ENCODE measurements at regions not wholly inside any gene's neighbourhood (a gene's known extent, or its start where the extent isn't known, plus 50 kb on each side); places are given as distances from the start of the nearest gene placed in this dataset.
A peak's percentile ranks its signal among the peaks of the same experiment; 100 is the strongest.

DNA sequence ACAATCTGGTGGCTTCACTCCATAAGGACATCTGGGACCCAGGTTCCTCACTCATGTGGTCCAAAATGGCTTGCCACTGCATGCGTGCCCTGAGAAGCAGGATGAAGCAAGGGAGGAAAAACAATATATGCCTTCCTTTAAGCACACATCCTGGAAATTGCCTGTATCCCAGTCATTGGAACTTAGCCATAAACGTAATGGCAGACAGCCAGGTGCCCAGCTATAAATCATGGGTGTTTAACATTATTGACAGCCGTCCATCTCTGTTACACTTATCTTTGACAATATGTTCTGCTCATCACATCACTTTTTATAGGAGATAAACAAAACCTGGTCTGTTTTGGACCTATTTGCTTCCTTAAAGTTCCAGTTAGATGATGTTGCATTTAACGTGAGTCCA is 181.0 kb downstream of the AASDH start:
- DNase-seq (ENCODE audit: low read depth in 2 of 2) = peak in 1 of 2 donors; percentile 12

DNA sequence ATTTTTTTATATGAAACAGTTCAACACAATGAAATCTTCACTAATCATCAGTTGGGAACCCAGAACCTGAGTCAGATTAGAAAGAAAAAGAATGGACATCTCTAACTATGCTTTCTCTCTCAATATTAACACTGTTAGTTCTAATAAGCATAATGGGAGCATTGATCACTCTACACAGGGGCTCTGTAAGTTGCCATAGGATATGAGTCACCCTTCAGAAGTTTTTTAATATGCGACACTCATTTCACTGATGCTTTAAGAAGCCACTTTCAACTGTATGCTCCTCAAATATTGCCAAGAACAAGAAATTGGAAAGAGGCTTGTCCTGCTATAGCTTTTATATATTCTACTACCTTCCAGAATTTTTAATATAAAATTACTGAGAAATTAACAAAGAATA is 187.0 kb downstream of the AASDH start:
- DNase-seq (ENCODE audit: low read depth in 2 of 2) = peak in 1 of 2 donors; percentile 21

DNA sequence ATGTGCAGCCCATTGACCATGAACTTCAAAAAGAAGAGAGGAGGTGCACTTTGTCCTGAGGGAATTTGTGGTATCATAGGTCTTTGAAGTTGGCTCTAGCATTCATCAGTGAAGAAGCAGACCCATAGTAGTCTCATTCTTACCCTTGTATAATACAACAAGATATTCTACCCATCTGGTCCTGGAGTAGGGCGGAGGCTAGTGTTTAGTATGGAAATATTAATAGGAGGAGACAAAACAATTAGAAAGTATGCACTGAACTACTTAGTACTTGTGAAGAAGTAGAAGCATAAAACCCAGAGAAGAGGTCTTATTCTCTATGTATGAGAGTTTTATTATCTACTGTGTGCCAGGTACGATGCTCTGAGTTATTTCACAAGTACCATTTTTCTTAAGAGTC is 189.0 kb downstream of the AASDH start:
- no peak for DNase-seq (ENCODE audit: low read depth in 2 of 2)

DNA sequence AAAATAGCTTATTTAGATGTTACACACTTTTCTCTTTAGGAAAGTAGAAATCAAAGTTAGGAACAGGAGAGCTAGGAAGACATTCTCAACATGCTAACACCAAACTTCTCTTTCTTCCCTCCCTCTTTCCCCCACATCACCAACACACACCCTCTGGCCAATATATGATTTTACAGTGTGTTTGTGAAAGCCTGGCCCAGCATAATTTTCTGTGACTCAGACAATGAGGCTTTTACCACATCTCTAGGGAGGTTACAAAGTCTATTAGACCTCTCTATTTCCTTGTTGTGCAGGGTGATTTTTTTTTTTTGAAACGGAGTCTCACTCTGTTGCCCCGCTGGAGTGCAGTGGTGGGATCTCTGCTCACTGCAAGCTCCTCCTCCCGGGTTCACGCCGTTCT is 189.9 kb downstream of the AASDH start:
- no peak for DNase-seq (ENCODE audit: low read depth in 2 of 2)

DNA sequence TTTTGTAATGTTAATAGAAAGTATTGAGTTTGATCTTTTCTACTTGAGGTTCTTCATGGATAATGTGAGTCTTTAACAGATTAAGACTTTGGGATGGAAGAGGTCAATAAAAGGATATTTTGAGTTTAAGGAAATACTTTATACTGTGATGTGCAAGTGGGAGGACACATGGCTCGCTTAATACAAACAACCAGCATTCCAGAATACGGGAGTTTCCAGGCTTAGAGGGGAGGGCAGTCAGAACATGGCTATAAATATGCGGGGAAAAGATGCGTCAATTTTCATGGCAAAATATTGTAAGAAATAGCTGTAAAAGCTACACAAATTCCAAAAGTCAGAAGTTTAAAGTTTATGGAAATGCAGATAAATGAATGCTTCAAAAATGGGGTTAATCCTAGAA is 192.3 kb downstream of the AASDH start:
- DNase-seq (ENCODE audit: low read depth in 2 of 2) = no peak

DNA sequence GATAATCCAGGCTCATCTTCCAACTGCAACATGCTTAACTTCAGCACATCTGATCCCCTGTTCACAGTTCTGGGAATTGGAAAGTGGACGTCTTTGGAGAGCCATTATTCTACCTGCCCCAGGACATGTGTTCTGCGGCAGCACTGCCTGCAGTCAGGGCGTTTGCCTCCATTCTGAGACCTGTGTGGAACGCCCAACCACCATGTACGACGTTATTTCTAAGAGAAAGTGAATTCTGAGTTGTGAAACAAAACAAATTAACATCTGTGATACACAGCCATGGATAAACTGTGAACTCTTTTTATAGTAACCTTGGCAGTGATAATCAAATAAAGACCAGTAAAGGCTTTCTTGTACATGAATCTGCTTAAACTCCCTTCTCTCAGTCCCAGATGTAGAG is 195.8 kb downstream of the AASDH start:
- no peak for DNase-seq (ENCODE audit: low read depth in 2 of 2)

DNA sequence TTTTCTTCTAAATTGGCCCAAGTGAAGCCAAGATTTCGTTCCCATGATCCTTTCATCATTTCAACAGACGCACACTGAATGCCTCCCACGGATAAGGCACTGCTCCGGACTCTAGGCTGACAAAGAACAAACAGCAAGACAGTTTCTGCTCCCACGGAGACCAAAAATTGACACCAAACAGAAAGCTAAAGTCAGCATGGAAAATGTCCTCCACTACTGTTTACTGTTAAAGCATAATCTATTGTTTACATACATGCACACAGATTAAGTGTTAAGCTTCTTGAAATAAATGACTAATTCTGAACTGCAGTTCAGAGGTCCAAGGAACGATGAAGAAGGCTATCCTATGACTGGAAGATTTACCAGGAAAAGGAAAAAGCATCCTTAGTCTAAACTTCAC is 199.6 kb downstream of the AASDH start:
- DNase-seq (ENCODE audit: low read depth in 2 of 2) = no peak

DNA sequence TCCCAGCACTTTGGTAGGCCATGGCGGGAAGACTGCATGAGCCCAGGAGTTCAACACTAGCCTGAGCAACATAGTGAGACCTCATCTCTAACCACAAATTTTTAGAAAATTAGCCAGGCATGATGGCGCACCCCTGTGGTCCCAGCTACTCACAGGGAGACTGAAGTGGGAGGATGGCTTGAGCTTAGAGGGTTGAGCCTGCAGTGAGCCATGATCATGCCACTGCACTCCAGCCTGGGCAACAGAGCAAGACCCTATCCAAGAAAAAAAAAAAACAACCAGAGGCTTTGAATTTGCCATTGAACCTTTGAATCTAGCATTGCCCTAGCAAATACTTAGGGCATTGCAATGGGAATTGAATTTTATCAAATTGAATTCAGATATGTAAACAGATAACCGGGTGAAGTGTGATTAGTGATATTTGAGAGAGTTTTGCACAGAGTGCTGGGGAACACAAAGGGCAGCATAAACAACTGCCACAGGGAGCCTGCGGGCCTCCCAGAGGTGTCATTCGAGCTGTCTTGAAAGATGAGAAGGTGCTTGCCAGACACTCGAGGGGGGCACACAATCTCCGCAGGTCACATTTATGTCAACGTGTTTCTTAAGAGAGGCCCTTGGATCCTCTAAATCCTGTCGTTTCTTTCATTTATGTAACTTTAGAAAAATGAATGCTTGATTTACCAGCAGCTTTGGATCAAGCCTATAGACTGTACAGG is 200.3 kb downstream of the AASDH start:
- no peak for DNase-seq (ENCODE audit: low read depth in 2 of 2)

DNA sequence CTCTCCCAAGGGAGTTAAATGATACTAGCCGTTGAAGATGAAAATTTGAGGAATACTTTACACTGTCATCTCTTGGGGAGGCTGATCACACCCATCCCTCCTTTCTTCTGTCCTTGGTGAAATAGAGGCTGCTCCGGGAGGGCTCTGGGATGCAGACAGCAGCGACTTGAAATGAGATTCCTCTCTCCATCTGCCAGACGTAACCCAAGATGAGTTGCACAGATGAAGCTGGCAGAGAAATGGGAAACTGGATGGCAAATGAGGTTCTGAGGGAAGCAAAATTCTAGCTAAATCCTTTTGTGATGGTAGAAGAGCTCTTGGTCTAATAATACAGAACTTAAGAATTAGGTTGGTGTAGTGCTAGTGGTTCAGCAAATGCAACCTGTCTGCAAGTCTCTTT is 201.4 kb downstream of the AASDH start:
- no peak for DNase-seq (ENCODE audit: low read depth in 2 of 2)

DNA sequence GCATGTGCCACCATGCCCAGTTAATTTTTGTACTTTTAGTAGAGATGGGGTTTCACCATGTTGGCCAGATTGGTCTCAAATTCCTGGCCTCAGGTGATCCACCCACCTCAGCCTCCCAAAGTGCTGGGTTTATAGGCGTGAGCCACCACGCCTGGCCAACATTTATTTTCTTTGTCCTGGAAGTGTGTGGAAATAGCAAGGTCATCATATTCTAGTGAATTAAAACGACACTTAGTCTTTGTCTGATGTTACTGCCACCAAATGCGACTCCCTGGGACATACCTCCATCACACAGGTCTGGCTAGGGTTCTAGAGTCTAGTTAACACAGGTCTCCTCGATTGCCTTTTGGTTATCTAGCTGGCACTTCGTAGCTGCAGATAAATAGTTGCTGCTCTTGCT is 203.1 kb downstream of the AASDH start:
- DNase-seq (ENCODE audit: low read depth in 2 of 2) = no peak

DNA sequence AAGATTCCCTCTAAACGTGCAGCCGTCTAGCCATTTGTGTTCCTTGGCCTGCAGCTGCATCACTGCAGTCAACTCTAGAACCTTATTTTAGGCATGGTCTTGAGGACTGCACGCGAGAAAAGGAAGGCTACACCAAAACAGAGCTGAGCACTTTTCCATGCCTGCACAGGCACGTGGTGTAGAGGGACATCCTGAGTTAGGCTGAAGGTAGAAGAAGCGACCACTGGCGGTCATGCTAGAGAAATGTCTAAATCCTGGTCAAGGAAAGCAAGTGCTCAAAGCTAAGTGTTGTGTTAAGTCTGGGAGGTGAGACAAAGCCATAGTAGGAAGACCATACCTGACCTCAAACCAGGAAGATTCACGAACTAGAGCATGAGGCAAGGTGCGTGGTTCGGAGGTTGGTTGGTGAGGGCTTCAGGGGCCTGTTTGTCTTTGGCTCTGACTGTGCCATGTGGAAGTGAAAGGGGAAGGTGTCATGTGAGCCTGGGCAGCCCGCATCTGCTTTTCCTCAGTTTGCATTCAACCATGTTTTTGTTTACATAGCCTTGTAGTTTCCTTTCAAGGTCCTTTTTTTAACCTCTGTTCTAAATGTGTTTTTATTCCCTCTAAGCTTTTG is 203.8 kb downstream of the AASDH start:
- DNase-seq (ENCODE audit: low read depth in 2 of 2) = peak in 1 of 2 donors; percentile 17

DNA sequence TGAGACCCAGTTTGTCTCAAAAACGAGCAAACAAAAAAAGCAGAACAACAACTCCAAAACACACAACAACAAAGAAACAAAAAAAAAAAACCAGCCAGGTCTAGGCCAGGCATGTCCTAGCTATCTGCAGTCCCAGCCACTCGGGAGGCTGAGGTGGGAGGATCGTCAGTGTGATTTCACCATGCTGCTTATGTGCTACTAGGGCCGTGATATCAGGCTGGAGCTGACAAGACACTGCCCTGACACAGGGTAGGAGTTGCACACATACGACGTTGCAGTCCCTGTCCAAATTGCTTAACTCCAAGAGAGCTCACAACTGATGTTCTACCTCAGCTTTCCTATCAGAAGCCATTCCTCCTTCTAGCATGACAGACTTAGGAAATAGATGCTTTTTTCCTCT is 204.9 kb downstream of the AASDH start:
- DNase-seq (ENCODE audit: low read depth in 2 of 2) = no peak

DNA sequence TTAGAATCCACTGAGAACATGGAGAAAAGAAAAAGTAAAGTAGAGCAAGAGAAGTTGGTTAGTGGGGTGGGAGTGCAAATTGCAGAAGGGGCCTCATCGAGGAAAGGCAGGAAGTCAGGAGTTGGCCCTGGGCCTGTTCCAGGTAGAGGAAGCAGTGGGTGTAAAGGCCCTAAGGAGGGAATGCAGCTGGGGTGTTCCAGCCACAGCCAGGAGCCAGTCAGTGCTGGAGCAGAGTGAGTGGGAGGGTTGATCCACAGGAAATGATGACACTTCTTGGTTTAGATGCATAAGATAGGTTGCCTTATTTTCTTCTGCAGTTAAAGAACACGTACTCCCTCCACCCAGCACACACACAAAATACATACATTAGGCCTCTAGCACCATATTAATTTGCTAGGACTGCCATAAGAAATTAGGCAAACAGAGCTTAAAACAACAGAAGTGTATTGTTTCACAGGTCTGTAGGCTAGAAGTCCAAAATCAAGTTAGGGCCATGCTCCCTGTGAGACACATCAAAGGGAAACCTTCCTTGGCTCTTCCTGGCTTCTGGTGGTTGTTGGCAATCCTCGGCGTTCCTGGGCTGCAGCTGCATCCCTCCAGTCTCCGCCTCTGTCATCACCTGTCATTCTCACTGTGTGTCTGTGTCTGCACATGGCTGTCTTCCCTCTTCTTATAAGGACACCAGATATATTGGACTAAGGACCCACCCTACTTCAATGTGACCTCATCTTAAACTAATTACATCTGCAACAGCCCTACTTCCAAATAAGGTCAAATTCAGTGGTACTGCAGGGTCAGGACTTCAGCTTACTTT is 205.9 kb downstream of the AASDH start:
- peak in 1 of 2 donors; percentile 32 for DNase-seq (ENCODE audit: low read depth in 2 of 2)

DNA sequence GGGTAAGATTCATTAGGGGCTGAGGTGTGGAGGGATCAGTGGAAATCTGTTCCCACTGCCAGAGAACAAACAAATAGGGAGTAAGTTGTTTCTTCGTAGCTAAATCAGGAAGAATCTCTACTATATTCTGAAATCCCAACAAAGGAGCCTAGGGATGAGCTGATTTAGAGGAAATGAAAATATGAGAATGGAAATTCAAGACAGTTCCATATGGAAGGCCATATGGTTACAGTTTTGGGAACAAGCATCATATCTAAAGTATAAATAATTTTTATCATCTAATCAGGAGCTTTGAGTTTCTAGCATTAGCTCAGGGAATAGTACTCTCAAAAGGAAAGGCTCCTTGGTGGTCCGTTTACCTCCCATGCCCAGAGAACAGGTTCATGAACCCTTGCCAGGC is 218.2 kb downstream of the AASDH start:
- DNase-seq (ENCODE audit: low read depth in 2 of 2) = no peak

DNA sequence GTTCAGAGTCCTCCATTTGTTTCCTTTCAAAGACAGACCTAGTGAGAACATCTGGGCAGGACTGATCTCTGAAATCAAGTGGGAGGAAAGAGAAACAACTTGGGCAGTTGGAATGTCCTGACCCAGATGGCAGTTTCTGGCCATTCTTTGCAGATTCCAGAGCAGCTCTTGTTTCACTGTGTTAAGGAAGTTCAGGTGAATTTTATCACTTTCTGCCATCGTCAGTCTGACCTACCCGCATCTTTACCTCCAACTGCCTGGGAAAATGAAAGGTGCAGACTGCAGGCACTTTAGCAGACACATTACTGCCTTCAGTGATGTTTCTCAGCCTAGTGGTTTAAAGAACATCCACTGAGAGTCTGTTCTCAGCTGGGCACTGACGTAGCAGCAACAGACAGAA is 216.2 kb downstream of the CEP135 start:
- no peak for DNase-seq (ENCODE audit: low read depth in 2 of 2)

DNA sequence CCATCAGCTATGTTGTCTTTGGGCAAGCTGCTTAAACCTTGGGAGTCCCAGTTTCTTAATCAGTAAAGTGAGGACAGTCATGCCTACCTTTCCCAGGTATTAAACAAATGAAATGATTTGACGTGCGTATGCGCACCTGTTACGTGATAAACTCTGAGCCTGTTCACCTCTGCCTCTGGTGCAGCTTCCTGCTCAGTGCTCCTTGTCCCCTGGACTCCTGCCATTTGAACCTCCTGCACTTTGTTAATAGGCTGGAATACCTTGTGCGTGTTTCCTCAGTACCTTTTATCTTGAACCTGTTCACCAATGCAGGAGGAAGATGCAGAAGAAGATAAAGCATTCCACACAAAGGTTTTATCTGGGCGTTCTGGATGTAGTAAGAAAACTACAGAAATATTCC is 211.9 kb downstream of the CEP135 start:
- DNase-seq (ENCODE audit: low read depth in 2 of 2) = no peak

DNA sequence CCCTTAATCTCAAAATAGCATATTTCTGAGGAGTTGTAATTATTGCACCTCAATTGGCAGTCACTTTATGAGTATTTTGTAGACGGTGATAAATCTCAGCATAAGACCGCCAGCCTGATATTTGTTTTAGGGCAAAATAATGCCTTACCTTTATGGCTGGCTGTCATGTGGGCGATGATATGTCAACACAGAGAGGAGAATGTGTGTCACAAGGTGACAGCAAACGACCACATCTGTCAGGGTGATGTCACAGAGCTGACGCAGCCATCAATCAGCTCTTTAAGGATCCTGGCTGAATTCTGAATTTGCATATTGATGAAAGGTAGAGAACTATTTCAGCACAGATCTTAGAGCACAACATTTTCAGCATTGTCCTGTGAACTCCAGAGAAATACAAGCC is 209.7 kb downstream of the CEP135 start:
- no peak for DNase-seq (ENCODE audit: low read depth in 2 of 2)

DNA sequence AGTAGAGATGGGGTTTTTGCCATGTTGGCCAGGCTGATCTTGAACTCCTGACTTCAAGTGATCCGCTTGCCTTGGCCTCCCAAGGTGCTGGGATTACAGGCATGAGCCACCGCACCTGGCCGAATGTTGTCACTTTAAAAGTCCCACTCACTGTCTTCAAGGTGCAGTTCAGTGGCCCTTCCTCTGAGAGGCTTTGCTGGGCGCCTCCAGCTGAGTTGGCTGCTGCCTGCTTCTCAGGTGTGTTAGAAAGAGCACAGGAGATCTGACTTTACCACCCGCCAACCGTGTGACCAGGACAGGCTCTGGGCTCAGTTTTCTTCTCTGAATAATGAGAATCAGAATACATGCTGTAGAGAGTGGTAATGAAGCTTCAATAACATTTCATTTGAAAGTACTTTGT is 207.4 kb downstream of the CEP135 start:
- no peak for DNase-seq (ENCODE audit: low read depth in 2 of 2)

DNA sequence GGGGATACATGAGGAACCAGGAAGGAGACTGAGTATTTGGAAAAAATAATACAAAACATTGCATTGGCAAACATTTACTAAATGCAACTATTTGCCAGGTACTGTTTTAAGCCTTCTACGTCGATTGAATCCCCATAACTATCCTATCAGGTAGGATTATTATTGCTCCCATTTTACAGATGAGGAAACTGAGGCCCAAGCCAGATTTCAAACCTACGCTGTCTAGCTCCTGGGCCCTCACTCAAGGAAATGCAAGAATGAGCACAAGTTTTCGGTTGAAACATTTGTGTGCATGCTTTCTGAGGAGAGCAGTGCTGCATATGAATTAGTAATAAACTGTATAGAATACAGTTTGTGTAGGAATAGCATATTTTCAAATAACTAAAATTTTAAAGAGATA is 206.7 kb downstream of the CEP135 start:
- no peak for DNase-seq (ENCODE audit: low read depth in 2 of 2)

DNA sequence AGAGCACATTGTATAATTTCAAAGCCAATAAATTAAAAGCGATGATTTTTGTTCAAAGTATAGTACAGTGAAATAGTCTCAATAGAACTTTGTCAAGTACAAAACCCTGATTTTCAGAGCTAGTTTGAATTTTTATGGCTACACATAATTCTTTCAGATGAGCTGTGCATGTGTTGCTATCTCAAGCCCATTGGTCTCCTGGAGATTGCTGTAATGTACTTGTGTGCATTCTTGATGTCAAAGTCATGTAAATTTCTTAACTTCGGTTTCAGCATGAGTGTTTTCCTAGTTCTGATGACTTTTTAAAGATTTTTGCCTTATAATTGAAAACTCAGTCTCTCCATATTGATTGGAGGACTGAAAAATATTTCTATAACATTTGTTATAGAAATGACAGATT is 200.8 kb downstream of the CEP135 start:
- no peak for DNase-seq (ENCODE audit: low read depth in 2 of 2)

DNA sequence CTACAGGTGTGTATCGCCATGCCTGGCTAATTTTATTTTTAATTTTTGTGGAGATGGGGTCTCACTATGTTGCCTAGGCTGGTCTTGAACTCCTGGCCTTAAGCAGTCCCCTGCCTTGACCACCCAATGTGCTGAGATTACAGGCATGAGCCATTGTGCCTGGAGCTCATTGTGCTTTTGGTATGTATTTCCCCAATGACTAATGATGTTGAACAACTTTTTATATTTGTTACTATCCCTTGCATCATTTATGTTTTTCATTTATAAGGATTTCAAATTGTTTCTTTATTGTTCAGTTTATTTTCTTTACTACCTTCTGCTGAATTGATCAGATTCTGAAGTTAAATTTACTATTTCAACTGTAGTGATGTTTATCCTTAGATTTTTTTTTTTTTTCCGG is 199.7 kb downstream of the CEP135 start:
- DNase-seq (ENCODE audit: low read depth in 2 of 2) = no peak

DNA sequence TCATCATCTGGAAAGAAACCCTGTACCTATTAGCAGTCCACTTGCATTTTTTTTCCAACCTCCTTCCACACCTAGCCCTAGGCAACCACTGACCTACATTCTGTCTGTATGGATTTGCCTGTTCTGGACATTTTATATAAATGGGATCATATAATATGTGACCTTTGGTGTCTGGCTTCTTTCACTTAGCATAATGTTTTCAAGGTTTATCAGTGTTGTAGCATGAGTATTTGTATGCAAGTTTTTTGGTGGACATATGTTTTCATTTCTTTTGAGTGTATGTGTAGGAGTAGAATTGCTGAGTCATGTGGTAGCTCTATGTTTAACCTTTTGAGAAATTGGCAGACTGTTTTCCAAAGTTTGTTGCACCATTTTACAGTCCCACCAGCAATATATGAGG is 198.6 kb downstream of the CEP135 start:
- DNase-seq (ENCODE audit: low read depth in 2 of 2) = no peak

DNA sequence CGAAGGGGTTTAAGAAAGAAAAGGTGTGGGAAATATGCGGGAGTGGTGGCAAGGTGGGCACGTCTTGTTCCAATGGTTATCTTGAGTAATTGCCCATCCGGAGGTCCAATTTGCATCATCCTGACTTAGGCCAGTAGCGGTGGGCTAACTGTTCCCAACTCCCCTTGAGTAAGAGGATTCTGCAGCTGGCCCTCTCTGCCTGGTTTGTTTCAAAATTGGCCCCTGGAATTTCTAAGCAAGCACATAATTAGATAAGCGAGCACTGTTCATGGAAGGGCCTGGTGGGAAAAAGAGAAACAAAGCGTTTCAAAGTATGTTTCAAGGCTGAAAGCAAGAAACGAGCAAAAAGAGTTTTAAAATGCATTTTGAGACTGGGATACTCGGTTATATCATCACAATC is 198.2 kb downstream of the CEP135 start:
- no peak for DNase-seq (ENCODE audit: low read depth in 2 of 2)

All from dermis microvascular lymphatic vessel endothelial cell (primary cell).